Natural killer cell treated with Interleukin-12 subunit alpha and Interleukin-12 subunit beta and Interleukin-15 and Interleukin-18, amount 100 ng/mL, for 72 hours (primary cell): ENCODE measurements at regions not wholly inside any gene's neighbourhood (a gene's known extent, or its start where the extent isn't known, plus 50 kb on each side); places are given as distances from the start of the nearest gene placed in this dataset.

Experiments
- ATAC-seq, 2 donors: fragments of 150-1000 bp; cut with Tn5 transposase in 1 of 2; sonication (Bioruptor Pico), chemical (Tn5 transposase) in 1 of 2; 2 replicates each; pipeline ENCODE4 v1.10.0; 2021
- DNase-seq: peaks from one replicate; pipeline ENCODE4 v3.0.0; 2022; ENCODE audit warnings: low spot score
- H3K27ac Mint-ChIP-seq, 2 donors: 1 replicate in 1 of 2; 2 replicates in 1 of 2; pipeline ENCODE4 v1.8.0; 2022; ENCODE audit warnings: mixed read lengths in 2 of 2, mild to moderate bottlenecking in 1 of 2, moderate library complexity in 1 of 2
- H3K27me3 Mint-ChIP-seq, 2 donors: 1 replicate in 1 of 2; 2 replicates in 1 of 2; pipeline ENCODE4 v1.8.0; 2022; ENCODE audit warnings: mixed read lengths in 2 of 2
- H3K36me3 Mint-ChIP-seq: one replicate; pipeline ENCODE4 v1.8.0; 2022; ENCODE audit warnings: mixed read lengths
- H3K4me1 Mint-ChIP-seq, 2 donors: 1 replicate in 1 of 2; 2 replicates in 1 of 2; pipeline ENCODE4 v1.8.0; 2022; ENCODE audit warnings: low read depth in 2 of 2, mixed read lengths in 2 of 2, mild to moderate bottlenecking in 1 of 2
- H3K4me3 Mint-ChIP-seq: one replicate; pipeline ENCODE4 v1.8.0; 2022; ENCODE audit warnings: mixed read lengths
- H3K9me3 Mint-ChIP-seq: 2 replicates; pipeline ENCODE4 v1.8.0; 2022; ENCODE audit warnings: mixed read lengths

DNA sequence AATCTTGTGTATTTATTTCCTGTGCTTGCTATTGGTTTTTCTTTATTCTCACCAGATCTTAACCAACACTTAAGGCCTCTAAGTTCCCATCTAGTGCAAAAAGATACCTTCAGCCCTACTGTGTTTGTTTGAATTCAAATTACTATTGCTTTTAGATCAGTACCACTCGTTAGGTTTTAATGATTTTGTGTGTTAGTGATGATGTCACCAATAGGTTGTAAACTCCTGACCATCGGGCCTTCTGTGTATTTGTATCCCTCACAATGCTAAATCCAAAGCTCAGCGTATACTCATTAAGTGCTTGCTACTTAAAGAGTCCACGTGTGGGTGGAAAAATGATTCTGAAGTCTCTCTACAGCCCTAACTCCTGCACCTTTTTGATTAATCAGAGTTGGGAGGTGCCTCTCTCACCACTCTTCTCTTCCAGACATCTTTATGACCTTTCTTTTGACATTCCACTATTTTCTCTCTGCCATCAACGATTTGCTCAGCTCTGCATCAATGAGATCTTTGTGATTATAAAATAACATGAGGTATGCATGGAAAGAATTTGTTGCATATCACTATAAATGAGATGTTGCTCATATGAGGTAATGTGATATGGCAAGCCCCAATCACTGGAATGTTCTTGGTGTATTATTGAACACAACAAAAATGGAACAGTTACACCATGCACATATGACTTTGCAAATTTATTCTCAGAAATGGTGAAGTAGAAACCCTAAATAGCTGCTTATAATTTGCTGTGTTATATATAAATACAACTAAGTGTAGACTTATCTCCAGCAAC, 55.1 kb upstream of the LAMA2 start:
- H3K4me1 Mint-ChIP-seq = no peaks in the 10 kb centered on the region
- H3K27me3 Mint-ChIP-seq = no peaks in the 10 kb centered on the region
- DNase-seq (no peak), ATAC-seq (no peak)
- H3K36me3 Mint-ChIP-seq = no peaks in the 10 kb centered on the region
- H3K4me3 Mint-ChIP-seq = no peak overlapping the region
- no peak overlapping the region for H3K27ac Mint-ChIP-seq
- peaks cover 13% of the 10 kb centered on the region for H3K9me3 Mint-ChIP-seq

DNA sequence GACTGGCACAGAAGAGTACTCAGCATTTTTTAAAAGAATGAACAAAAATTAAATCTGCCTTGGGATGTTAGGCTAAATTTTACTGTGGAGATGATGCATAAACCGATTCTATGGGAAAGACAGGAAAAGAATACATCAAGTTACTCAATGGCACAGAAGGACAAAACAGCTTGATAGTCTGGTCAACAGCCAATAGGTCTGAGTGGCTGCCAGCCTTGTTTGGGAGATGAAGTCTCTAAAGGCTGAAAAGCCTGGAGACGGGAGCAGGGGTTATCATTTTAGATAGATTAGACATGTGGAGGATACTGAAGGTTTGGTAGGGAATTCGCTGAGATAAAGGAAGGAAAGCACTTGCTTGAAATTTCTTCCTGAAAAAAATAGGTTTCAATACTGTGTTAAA, 56.3 kb upstream of the LAMA2 start:
- Mint-ChIP-seq H3K9me3 (peaks cover 5% of the 10 kb centered on the region), H3K4me3 (no peak overlapping the region), H3K27me3 (peaks cover 0 to under 1% of the 10 kb centered on the region in 2 donors), H3K4me1 (no peaks in the 10 kb centered on the region), H3K36me3 (no peaks in the 10 kb centered on the region), H3K27ac (no peak overlapping the region)
- ATAC-seq (no peak), DNase-seq (no peak)

DNA sequence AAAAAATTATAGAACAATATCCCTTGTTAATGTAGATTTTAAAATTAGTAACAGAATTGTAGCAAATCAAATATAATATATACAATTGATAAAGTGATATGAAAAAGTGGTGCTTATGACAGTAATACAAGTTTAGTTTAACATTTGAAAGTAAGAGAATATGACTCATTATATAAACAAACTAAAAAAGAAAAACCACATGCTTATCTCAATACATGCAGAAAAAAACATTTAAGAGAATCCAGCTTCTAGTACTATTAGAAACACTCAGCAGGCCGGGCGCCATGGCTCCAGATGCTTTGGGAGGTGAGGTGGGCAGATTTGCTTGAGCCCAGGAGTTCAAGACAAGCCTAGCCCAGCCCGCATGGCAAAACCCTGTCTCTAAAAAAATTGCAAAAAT, 60.7 kb upstream of the LAMA2 start:
- Mint-ChIP-seq H3K36me3 (no peaks in the 10 kb centered on the region), H3K27ac (no peak overlapping the region), H3K4me3 (no peak overlapping the region), H3K27me3 (peaks cover 0 to 9% of the 10 kb centered on the region in 2 donors), H3K9me3 (no peaks in the 10 kb centered on the region), H3K4me1 (no peaks in the 10 kb centered on the region)
- ATAC-seq (no peak), DNase-seq (no peak)

DNA sequence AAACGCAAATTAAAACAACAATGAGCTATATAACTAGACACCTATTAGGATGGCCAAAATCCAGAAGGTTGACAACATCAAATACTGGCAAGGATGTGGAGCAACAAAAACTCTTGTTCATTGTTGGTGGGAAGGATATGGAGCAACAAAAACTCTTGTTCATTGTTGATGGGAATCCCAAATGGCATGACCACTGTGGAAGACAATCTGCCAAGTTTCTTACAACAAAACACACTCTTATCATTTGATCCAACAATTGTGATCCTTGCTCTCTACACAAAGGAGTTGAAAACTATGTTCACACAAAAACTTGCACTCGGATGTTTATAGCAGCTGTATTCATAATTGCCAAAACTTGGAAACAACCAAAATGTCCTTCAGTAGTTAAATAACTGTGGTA, 61.8 kb upstream of the LAMA2 start:
- Mint-ChIP-seq H3K36me3 (no peaks in the 10 kb centered on the region), H3K27me3 (peaks cover 0 to 9% of the 10 kb centered on the region in 2 donors), H3K9me3 (no peaks in the 10 kb centered on the region), H3K4me1 (no peaks in the 10 kb centered on the region), H3K27ac (no peak overlapping the region), H3K4me3 (no peak overlapping the region)
- ATAC-seq (no peak), DNase-seq (no peak)

DNA sequence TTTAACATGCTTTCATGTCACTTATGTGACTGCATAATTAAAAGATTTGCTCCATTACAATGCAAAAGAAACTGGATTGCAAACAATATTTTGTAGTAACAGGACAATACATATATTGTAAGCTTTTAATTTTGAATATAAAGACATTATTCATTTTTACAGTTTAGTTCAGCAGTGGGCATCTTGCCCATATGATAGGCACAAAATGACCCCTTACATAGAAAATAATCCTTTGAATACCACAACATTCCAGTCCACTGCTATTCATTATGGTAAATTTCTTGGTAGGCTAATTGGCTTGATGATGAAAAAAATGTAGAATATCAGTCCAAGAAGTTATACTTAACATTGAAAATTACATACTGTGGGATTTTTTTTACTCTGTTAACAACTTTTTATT, 74.1 kb upstream of the LAMA2 start:
- no peaks in the 10 kb centered on the region for H3K9me3 Mint-ChIP-seq
- peaks cover 0 to 14% of the 10 kb centered on the region in 2 donors for H3K27me3 Mint-ChIP-seq

DNA sequence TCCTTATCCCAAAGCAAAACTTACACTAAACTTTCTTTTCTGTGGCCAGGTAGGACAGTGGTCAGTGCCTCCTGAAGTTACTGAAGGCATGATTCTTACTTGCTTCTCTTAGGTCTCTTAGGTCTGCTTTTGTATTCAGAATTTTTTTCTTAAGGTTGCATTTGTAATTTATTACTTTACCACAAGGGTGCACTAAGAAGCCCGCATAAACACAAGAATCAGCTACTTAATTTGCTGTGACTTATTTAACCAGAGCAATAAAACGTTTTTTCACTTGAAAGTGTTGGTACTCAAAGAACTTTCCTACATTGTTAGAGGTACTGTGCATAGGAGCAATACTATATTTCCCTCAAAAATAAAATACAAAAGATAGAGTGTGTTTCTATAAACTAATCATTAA, 75.4 kb upstream of the LAMA2 start:
- Mint-ChIP-seq H3K4me3 (no peak overlapping the region), H3K9me3 (no peaks in the 10 kb centered on the region), H3K27me3 (peaks cover 0 to 12% of the 10 kb centered on the region in 2 donors), H3K27ac (no peak overlapping the region), H3K36me3 (no peaks in the 10 kb centered on the region), H3K4me1 (no peaks in the 10 kb centered on the region)
- ATAC-seq (no peak), DNase-seq (no peak)

More for the DNA sequence above, 74.1 kb upstream of the LAMA2 start:
- DNase-seq = no peak
- no peak for ATAC-seq
- Mint-ChIP-seq H3K36me3 (no peaks in the 10 kb centered on the region), H3K4me1 (no peaks in the 10 kb centered on the region), H3K27ac (no peak overlapping the region), H3K4me3 (no peak overlapping the region)

DNA sequence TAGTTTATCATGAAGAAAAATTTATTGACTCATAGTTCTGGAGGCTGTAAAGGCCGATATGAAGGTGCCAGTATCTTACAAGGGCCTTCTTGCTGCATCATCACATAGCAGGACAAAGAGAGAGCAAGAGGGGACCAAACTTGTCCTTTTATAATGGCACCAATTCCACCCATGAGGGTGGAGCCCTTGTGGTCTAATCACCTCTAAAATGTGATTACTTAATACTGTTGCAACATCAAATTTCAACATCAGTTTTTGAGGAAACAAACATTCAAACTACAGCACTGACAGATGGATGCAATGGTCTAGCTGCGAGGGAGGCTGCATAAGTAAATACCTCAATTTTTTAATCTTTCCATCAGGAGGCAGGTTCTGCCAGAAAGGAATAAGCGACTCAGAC, 76.7 kb upstream of the LAMA2 start:
- H3K4me1 Mint-ChIP-seq = no peaks in the 10 kb centered on the region

DNA sequence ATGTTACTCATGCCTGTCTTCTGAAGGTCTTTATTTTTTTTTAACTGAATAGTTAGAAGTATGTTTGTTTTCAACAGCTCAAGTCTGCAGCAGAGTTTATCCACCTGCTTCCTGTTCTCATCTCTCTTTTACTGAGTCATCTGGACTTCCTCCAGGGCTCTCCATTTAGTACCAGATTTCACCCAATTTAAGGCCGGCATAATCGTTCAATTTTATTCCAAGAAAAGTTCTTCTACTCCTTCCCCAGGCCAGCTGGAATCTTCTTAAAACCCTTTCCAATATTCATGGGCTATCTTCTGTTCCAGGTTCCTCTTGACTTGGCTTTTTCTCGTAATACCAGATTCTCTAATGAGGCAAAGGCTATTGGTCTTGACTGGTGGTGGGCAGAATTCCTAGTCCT, 79.0 kb upstream of the LAMA2 start:
- H3K36me3 Mint-ChIP-seq = no peaks in the 10 kb centered on the region
- H3K9me3 Mint-ChIP-seq = no peaks in the 10 kb centered on the region
- no peak overlapping the region for H3K27ac Mint-ChIP-seq
- no peaks in the 10 kb centered on the region for H3K4me1 Mint-ChIP-seq
- H3K4me3 Mint-ChIP-seq = no peak overlapping the region
- no peaks in the 10 kb centered on the region for H3K27me3 Mint-ChIP-seq
- DNase-seq (no peak), ATAC-seq (no peak)

More for the DNA sequence above, 76.7 kb upstream of the LAMA2 start:
- no peak overlapping the region for H3K4me3 Mint-ChIP-seq
- no peaks in the 10 kb centered on the region for H3K36me3 Mint-ChIP-seq
- no peaks in the 10 kb centered on the region for H3K9me3 Mint-ChIP-seq
- no peak overlapping the region for H3K27ac Mint-ChIP-seq
- H3K27me3 Mint-ChIP-seq = peaks cover 0 to 9% of the 10 kb centered on the region in 2 donors
- DNase-seq = no peak
- ATAC-seq = no peak

DNA sequence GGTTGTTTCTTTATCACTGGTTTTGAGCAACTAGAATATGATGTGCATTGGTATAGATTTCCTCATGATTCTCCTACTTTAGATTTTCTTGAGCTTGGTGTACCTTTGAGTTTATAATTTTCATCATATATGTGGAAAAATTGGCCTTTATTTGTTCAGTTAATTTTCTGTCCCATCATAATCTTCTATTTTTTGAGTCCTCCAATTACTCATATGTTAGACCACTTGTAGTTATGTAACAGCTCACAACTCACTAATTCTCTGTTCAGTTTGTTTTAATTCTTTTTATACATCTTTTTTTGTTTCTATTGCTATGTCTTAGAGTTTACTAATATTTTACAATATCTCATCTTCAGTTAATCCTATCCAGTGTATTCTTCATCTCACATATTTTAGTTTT, 81.3 kb upstream of the LAMA2 start:
- no peaks in the 10 kb centered on the region for H3K27me3 Mint-ChIP-seq
- no peak overlapping the region for H3K4me3 Mint-ChIP-seq
- no peaks in the 10 kb centered on the region for H3K4me1 Mint-ChIP-seq
- no peak for DNase-seq
- no peak overlapping the region for H3K27ac Mint-ChIP-seq
- no peak for ATAC-seq
- H3K36me3 Mint-ChIP-seq = no peaks in the 10 kb centered on the region
- H3K9me3 Mint-ChIP-seq = no peaks in the 10 kb centered on the region

DNA sequence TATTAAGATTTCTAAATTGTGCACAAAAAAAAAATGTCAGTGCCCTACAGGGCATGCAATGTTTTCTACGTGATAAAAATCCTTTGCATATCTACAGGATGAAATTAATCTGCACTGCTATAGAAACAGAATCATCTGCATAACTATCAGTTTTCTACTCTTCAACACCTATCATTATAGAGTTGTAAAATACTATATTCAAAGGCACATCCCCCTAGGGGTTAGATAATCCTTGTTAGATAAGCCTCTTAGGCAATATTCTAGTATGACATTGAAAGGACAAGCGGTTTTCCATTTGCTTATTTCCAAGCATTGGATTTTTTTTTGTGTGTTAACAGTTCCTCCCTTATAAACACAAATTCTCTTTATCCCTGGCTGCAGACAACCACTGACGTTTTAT, 98.7 kb upstream of the LAMA2 start:
- Mint-ChIP-seq H3K27me3 (no peaks in the 10 kb centered on the region), H3K4me3 (no peak overlapping the region), H3K36me3 (no peaks in the 10 kb centered on the region), H3K4me1 (no peaks in the 10 kb centered on the region), H3K9me3 (peaks cover 4% of the 10 kb centered on the region), H3K27ac (no peak overlapping the region)
- DNase-seq (no peak), ATAC-seq (no peak)

DNA sequence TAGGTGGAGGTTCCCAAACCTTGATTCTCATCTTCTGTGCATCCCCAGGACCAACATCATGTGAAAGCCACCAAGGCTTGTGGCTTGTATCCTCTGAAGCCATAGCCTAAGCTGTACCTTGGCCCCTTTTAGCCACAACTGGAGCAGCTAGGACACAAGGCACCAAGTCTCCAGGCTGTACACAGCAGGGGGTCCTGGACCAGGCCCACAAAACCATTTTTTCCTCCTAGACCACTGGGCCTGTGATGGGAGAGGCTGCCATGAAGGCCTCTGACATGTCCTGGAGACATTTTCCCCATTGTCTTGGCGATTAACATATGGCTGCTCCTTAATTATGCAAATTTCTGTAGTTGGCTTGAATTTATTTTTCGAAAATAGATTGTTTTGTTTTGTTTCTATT, 114.8 kb upstream of the LAMA2 start:
- ATAC-seq (no peak), DNase-seq (no peak)
- H3K4me3 Mint-ChIP-seq = no peak overlapping the region
- no peaks in the 10 kb centered on the region for H3K36me3 Mint-ChIP-seq
- peaks cover 0 to 12% of the 10 kb centered on the region in 2 donors for H3K27me3 Mint-ChIP-seq
- no peaks in the 10 kb centered on the region for H3K4me1 Mint-ChIP-seq
- peaks cover 6% of the 10 kb centered on the region for H3K9me3 Mint-ChIP-seq
- H3K27ac Mint-ChIP-seq = no peak overlapping the region

DNA sequence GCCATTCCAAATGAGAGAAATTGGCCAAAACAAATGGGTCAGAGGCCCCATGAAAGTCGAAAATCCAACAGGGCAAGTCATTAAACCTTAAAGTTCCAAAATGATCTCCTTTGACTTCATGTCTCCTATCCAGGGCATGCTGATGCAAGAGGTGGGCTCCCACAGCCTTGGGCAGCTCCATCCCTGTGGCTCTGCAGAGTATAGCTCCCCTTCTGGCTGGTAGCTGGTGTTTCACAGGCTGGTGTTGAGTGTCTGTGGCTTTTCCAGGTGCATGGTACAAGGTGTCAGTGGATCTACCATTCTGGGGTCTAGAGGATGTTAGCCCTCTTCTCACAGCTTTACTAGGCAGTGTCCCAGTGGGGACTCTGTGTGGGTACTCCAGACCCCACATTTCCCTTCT, 115.2 kb upstream of the LAMA2 start:
- Mint-ChIP-seq H3K4me3 (no peak overlapping the region), H3K27ac (no peak overlapping the region), H3K27me3 (peaks cover 1 to 12% of the 10 kb centered on the region in 2 donors), H3K9me3 (peaks cover 9% of the 10 kb centered on the region), H3K4me1 (no peaks in the 10 kb centered on the region), H3K36me3 (no peaks in the 10 kb centered on the region)
- no peak for DNase-seq
- peak in 1 of 2 donors; percentile 20 for ATAC-seq

DNA sequence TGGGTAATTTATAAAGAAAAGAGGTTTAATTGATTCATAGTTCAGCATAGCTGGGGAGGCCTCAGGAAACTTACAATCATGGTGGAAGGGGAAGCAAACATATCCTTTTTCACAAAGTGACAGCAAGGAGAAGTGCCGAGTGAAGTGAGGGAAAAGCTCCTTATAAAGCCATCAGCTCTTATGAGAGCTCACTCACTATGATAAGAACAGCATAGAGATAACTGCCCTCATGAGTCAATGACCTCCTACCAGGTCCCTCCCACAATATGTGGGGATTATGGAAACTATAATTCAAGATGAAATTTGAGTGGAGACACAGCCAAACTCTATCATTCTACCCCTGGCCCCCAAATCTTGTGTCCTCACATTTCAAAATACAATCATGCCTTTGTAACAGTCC, 115.8 kb upstream of the LAMA2 start:
- Mint-ChIP-seq H3K27ac (no peak overlapping the region), H3K36me3 (no peaks in the 10 kb centered on the region), H3K27me3 (peaks cover 4 to 12% of the 10 kb centered on the region in 2 donors), H3K4me3 (no peak overlapping the region), H3K4me1 (no peaks in the 10 kb centered on the region), H3K9me3 (peaks cover 11% of the 10 kb centered on the region)
- ATAC-seq (no peak), DNase-seq (no peak)

DNA sequence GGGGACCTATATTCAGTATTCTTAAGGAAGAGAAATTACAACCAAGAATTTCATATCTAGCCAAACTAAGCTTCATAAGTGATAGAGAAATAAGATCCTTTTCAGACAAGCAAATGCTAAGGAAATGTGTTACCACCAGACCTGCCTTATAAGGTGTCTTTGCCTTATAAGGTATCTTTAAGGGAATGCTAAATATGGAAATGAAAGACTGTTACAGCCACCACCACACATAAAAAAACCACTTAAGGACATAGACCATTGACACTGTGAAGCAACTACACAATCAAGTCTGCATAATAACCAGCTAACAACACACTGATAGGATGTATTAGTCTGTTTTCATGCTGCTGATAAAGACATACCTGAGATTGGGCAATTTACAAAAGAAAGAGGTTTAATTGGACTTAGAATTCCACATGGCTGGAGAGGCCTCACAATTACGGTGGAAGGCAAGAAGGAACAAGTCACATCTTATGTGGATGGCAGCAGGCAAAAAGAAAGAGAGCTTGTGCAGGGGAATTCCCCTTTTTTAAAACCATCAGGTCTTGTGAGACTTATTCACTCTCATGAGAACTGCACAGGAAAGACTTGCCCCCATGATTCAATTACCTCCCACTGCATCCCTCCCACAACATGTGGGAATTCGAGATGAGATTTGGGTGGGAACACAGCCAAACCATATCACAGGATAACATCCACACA, 119.2 kb upstream of the LAMA2 start:
- Mint-ChIP-seq H3K4me1 (no peaks in the 10 kb centered on the region), H3K9me3 (peaks cover 8% of the 10 kb centered on the region), H3K4me3 (no peak overlapping the region), H3K27me3 (peaks cover 8 to 12% of the 10 kb centered on the region in 2 donors), H3K27ac (no peak overlapping the region), H3K36me3 (no peaks in the 10 kb centered on the region)
- ATAC-seq = no peak
- DNase-seq = no peak
